HepG2 (cell line): ENCODE measurements at regions not wholly inside any gene's neighbourhood (a gene's known extent, or its start where the extent isn't known, plus 50 kb on each side); places are given as distances from the start of the nearest gene placed in this dataset.

Experiments
- AFF4 ChIP-seq: sonication (generic); formaldehyde crosslinking; IDR thresholded peaks from 2 replicates; pipeline ENCODE4 v1.4.0; 2020; ENCODE audit warnings: missing genetic modification reagents
- CTCF ChIP-seq: sonication (generic); formaldehyde crosslinking; IDR thresholded peaks from 2 replicates; pipeline ENCODE4 v1.5.0; 2020; ENCODE audit warnings: mild to moderate bottlenecking, missing genetic modification reagents, moderate library complexity
- DMTF1 ChIP-seq: sonication (generic); formaldehyde crosslinking; IDR thresholded peaks from 2 replicates; pipeline ENCODE4 v1.4.0; 2020; ENCODE audit warnings: mild to moderate bottlenecking, missing genetic modification reagents
- GATAD2A ChIP-seq: IDR thresholded peaks from 2 replicates; pipeline ENCODE4 v1.6.1; 2016
- HDAC6 ChIP-seq: fragments of 200-600 bp; sonication (generic); IDR thresholded peaks from 2 replicates; pipeline ENCODE4 v1.7.0; 2017; ENCODE audit warnings: mild to moderate bottlenecking, antibody characterized with exemption, low read length, low read depth
- HNF4G ChIP-seq, 2 experiments: sonication (generic) in 1 of 2; formaldehyde crosslinking in 1 of 2; IDR thresholded peaks; 2 replicates each; pipeline versions ENCODE4 v1.4.0 to v1.6.1; 2011 to 2020; ENCODE audit warnings: borderline replicate concordance in 2 of 2, low read depth in 2 of 2, mild to moderate bottlenecking in 2 of 2, low read length in 1 of 2, missing genetic modification reagents in 1 of 2, moderate library complexity in 1 of 2
- KLF13 ChIP-seq: sonication (generic); formaldehyde crosslinking; IDR thresholded peaks from 2 replicates; pipeline ENCODE4 v1.4.0; 2020; ENCODE audit warnings: mild to moderate bottlenecking, missing genetic modification reagents
- PAWR ChIP-seq: sonication (generic); formaldehyde crosslinking; IDR thresholded peaks from 2 replicates; pipeline ENCODE4 v1.4.0; 2020; ENCODE audit warnings: missing genetic modification reagents, mild to moderate bottlenecking, borderline replicate concordance
- RFXANK ChIP-seq: IDR thresholded peaks from 2 replicates; pipeline ENCODE4 v1.6.1; 2016
- SATB2 ChIP-seq: sonication (generic); formaldehyde crosslinking; IDR thresholded peaks from 2 replicates; pipeline ENCODE4 v1.5.0; 2020; ENCODE audit warnings: missing genetic modification reagents
- SIN3A ChIP-seq: IDR thresholded peaks from 2 replicates; pipeline ENCODE4 v1.6.1; 2011; ENCODE audit warnings: low read depth, mild to moderate bottlenecking, control low read depth, low read length, borderline replicate concordance
- ZNF256 ChIP-seq: sonication (generic); formaldehyde crosslinking; conservative IDR thresholded peaks from 2 replicates; pipeline ENCODE4 v1.4.0; 2020; ENCODE audit warnings: missing genetic modification reagents
- ZNF282 ChIP-seq: fragments of 450-650 bp; IDR thresholded peaks from 2 replicates; pipeline ENCODE4 v1.6.1; 2018; ENCODE audit not compliant: partially characterized antibody
- ZNF296 ChIP-seq: sonication (generic); formaldehyde crosslinking; conservative IDR thresholded peaks from 2 replicates; pipeline ENCODE4 v1.5.0; 2020; ENCODE audit warnings: mild to moderate bottlenecking, missing genetic modification reagents
- ZNF335 ChIP-seq: sonication (generic); formaldehyde crosslinking; IDR thresholded peaks from 2 replicates; pipeline ENCODE4 v1.4.0; 2020; ENCODE audit warnings: missing genetic modification reagents
- ZNF644 ChIP-seq: IDR thresholded peaks from 2 replicates; pipeline ENCODE4 v1.6.1; 2016; ENCODE audit warnings: low read depth
- ZNF782 ChIP-seq: sonication (generic); formaldehyde crosslinking; IDR thresholded peaks from 2 replicates; pipeline ENCODE4 v1.4.0; 2020; ENCODE audit warnings: missing genetic modification reagents, mild to moderate bottlenecking, borderline replicate concordance
- TF ChIP-seq, protein P1 (sequence below): sonication (generic); formaldehyde crosslinking; IDR thresholded peaks from 2 replicates; pipeline ENCODE4 v1.8.0; 2022; ENCODE audit warnings: mild to moderate bottlenecking, missing genetic modification reagents, moderate library complexity
- TF ChIP-seq, protein P2 (sequence below): sonication (generic); formaldehyde crosslinking; conservative IDR thresholded peaks from 2 replicates; pipeline ENCODE4 v1.8.0; 2022; ENCODE audit warnings: missing genetic modification reagents

GRCh38 chr6:110554966-110555460 is 78.6 kb upstream of the SLC22A16 start (continued):
- TF ChIP-seq DMTF1: peak; percentile 72; the same call in 1 of the 2 replicates
- TF ChIP-seq SIN3A: no peak
- TF ChIP-seq, protein P1, sequence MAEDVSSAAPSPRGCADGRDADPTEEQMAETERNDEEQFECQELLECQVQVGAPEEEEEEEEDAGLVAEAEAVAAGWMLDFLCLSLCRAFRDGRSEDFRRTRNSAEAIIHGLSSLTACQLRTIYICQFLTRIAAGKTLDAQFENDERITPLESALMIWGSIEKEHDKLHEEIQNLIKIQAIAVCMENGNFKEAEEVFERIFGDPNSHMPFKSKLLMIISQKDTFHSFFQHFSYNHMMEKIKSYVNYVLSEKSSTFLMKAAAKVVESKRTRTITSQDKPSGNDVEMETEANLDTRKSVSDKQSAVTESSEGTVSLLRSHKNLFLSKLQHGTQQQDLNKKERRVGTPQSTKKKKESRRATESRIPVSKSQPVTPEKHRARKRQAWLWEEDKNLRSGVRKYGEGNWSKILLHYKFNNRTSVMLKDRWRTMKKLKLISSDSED (CRISPR knock-in tag): no peak
- TF ChIP-seq KLF13 (CRISPR knock-in tag): no peak
- no peak for TF ChIP-seq HDAC6
- TF ChIP-seq ZNF335 (CRISPR knock-in tag): peak; percentile 72; the same call in 1 of the 2 replicates
- peak; percentile 88; the same call in 1 of the 2 replicates for TF ChIP-seq SATB2 (CRISPR knock-in tag)
- TF ChIP-seq AFF4 (CRISPR knock-in tag): no peak
- peak; percentile 84 for TF ChIP-seq HNF4G (IDR thresholded peaks at IDR 0.05; ENCODE audit: borderline replicate concordance, low read depth, low read length)
- peak; percentile 95; the same call in 1 of the 2 replicates for TF ChIP-seq HNF4G (CRISPR knock-in tag; IDR thresholded peaks at IDR 0.05; ENCODE audit: borderline replicate concordance, low read depth)
- 0 out of 2 replicates have a peak, but pooled peaks have one; percentile 81 for TF ChIP-seq ZNF256 (CRISPR knock-in tag)
- no peak for TF ChIP-seq RFXANK (CRISPR knock-in tag)
- no peak for TF ChIP-seq ZNF282
- TF ChIP-seq PAWR: no peak
- no peak for TF ChIP-seq ZNF782
- TF ChIP-seq, protein P2, sequence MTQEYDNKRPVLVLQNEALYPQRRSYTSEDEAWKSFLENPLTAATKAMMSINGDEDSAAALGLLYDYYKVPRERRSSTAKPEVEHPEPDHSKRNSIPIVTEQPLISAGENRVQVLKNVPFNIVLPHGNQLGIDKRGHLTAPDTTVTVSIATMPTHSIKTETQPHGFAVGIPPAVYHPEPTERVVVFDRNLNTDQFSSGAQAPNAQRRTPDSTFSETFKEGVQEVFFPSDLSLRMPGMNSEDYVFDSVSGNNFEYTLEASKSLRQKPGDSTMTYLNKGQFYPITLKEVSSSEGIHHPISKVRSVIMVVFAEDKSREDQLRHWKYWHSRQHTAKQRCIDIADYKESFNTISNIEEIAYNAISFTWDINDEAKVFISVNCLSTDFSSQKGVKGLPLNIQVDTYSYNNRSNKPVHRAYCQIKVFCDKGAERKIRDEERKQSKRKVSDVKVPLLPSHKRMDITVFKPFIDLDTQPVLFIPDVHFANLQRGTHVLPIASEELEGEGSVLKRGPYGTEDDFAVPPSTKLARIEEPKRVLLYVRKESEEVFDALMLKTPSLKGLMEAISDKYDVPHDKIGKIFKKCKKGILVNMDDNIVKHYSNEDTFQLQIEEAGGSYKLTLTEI (CRISPR knock-in tag): no peak
- no peak; the same call in 1 of the 2 replicates for TF ChIP-seq CTCF (CRISPR knock-in tag)
- no peak for TF ChIP-seq ZNF296 (CRISPR knock-in tag)
- TF ChIP-seq ZNF644 (CRISPR knock-in tag): peak; percentile 77
- TF ChIP-seq GATAD2A (CRISPR knock-in tag): peak; percentile 97
